ENCODE measurements at regions not wholly inside any gene's neighbourhood (a gene's known extent, or its start where the extent isn't known, plus 50 kb on each side); places are given as distances from the start of the nearest gene placed in this dataset.
"Not testable (repeated sequence)": the region's sequence is repeated elsewhere in the genome, so short reads cannot be mapped to it uniquely, and the experiment has no call there.

- H3K9me3 ChIP-seq; H3K4me3 ChIP-seq; H3K4me1 ChIP-seq; DNase-seq; intact Hi-C loops (cut with DNase I); H3K27me3 ChIP-seq; H3K27ac ChIP-seq; H3K36me3 ChIP-seq: not testable (repeated sequence)
- no CpG with 5 or more reads among the region's 20 CpGs for WGBS (ENCODE audit: insufficient coverage, low coverage, low lambda C conversion rate, missing lambda C conversion rate)
- ATAC-seq, result peak in 2 of 4 donors; percentile 28 to 40
Measured at GRCh38 chr21:5107637-5108036, 5413.7 kb upstream of the TPTE start.

DNA sequence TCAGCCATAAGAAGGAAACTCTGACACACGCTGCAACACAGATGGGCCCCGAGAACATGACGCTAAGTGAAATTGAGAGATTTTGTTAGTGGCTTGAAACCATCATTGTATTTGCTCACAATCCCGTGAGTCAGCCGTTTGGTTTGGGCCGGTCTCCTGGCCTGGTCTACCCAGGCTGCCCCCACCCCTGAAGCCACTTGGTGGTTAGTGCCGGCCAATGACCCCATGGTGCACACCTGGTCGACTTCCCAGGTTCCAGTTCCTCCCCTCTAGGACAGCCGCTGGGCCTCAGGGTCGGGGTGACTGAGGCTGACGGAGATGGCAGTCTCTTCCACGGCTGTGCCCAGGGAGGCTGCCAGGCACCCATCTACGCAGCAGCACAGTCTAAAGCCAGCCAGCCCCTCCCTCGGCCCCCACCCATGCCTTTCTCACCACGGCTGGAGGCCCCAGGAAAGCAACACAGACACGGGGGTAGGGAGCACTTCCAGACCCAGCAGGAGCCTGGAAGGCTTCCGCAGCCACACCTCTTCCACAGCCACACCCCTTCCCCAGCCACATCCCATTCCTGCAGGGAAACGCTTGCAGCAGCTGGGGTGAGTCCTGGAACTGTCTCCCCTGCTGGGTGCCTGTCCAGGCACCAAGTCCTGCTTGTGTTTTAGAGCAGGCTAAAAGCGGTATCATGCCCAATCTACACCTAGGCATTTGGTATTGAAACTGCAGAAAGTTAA is 5413.2 kb upstream of the TPTE start:
- H3K27me3 ChIP-seq; H3K4me3 ChIP-seq; H3K27ac ChIP-seq; H3K9me3 ChIP-seq; ATAC-seq; intact Hi-C loops (cut with DNase I); H3K36me3 ChIP-seq; H3K4me1 ChIP-seq: not testable (repeated sequence)
- WGBS (ENCODE audit: insufficient coverage, low coverage, low lambda C conversion rate, missing lambda C conversion rate), result 75% methylated on average over 2 of the region's 19 CpGs
- DNase-seq, result peak in 1 of 3 donors; percentile 14

- H3K27ac ChIP-seq; H3K9me3 ChIP-seq; H3K27me3 ChIP-seq; H3K36me3 ChIP-seq; H3K4me3 ChIP-seq; intact Hi-C loops (cut with DNase I); H3K4me1 ChIP-seq; ATAC-seq: not testable (repeated sequence)
- DNase-seq, result peak in 1 of 3 donors; percentile 11
- WGBS (ENCODE audit: insufficient coverage, low coverage, low lambda C conversion rate, missing lambda C conversion rate), result 83% methylated on average over 1 of the region's 10 CpGs
Measured at GRCh38 chr21:5111197-5111596, 5410.2 kb upstream of the TPTE start.

DNA sequence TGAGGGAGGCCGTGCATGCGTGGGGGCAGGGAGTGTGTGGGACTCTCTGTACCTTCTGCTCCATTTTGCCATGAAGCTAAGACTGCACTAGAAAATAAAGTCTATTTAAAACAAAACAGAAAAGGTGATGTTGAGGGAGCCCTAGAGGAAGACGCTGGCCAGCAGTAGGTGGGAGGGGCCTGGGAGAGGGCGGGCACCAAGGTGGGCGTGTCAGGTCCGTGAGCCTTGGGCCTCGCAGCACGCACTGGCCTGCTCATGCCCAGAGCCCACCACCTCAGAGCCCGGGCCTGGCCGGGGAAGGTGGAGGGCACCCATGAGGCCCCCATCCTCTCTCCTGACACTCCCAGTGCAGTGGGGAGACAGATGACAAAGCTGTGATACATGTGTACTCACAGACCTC is 5408.3 kb upstream of the TPTE start:
- WGBS (ENCODE audit: insufficient coverage, low coverage, low lambda C conversion rate, missing lambda C conversion rate), result no CpG with 5 or more reads among the region's 10 CpGs
- H3K9me3 ChIP-seq; DNase-seq; H3K27me3 ChIP-seq; H3K27ac ChIP-seq; H3K4me3 ChIP-seq; ATAC-seq; H3K36me3 ChIP-seq; H3K4me1 ChIP-seq; intact Hi-C loops (cut with DNase I): not testable (repeated sequence)

- H3K27me3 ChIP-seq; H3K9me3 ChIP-seq; H3K27ac ChIP-seq; intact Hi-C loops (cut with DNase I); H3K4me3 ChIP-seq; H3K4me1 ChIP-seq; H3K36me3 ChIP-seq: not testable (repeated sequence)
- WGBS (ENCODE audit: insufficient coverage, low coverage, low lambda C conversion rate, missing lambda C conversion rate), result no CpG with 5 or more reads among the region's 8 CpGs
- TF ChIP-seq, protein P1, sequence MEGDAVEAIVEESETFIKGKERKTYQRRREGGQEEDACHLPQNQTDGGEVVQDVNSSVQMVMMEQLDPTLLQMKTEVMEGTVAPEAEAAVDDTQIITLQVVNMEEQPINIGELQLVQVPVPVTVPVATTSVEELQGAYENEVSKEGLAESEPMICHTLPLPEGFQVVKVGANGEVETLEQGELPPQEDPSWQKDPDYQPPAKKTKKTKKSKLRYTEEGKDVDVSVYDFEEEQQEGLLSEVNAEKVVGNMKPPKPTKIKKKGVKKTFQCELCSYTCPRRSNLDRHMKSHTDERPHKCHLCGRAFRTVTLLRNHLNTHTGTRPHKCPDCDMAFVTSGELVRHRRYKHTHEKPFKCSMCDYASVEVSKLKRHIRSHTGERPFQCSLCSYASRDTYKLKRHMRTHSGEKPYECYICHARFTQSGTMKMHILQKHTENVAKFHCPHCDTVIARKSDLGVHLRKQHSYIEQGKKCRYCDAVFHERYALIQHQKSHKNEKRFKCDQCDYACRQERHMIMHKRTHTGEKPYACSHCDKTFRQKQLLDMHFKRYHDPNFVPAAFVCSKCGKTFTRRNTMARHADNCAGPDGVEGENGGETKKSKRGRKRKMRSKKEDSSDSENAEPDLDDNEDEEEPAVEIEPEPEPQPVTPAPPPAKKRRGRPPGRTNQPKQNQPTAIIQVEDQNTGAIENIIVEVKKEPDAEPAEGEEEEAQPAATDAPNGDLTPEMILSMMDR (IDR thresholded peaks at IDR 0.05), result peak in 1 of 4 donors; percentile 15
- peak; percentile 69 to 81 (median 76) for ATAC-seq
- DNase-seq, result peak in 1 of 3 donors; percentile 13
Measured at GRCh38 chr21:5114468-5114867, 5406.9 kb upstream of the TPTE start.

GRCh38 chr21:5114893-5115645 is 5406.3 kb upstream of the TPTE start:
- ATAC-seq, result peak; percentile 25 to 43 (median 36)
- H3K27ac ChIP-seq; H3K9me3 ChIP-seq; H3K4me3 ChIP-seq; H3K27me3 ChIP-seq; intact Hi-C loops (cut with DNase I); H3K4me1 ChIP-seq; H3K36me3 ChIP-seq: not testable (repeated sequence)
- peak in 2 of 3 donors; percentile 23 to 55 for DNase-seq
- WGBS (ENCODE audit: insufficient coverage, low coverage, low lambda C conversion rate, missing lambda C conversion rate), result 30% methylated on average over 2 of the region's 24 CpGs

GRCh38 chr21:5115646-5116343 is 5405.6 kb upstream of the TPTE start:
- H3K9me3 ChIP-seq; H3K4me3 ChIP-seq; intact Hi-C loops (cut with DNase I); H3K36me3 ChIP-seq; H3K27ac ChIP-seq; H3K4me1 ChIP-seq; H3K27me3 ChIP-seq: not testable (repeated sequence)
- no CpG with 5 or more reads among the region's 24 CpGs for WGBS (ENCODE audit: insufficient coverage, low coverage, low lambda C conversion rate, missing lambda C conversion rate)
- DNase-seq (peak in 2 of 3 donors; percentile 14 to 40), ATAC-seq (peak; percentile 7 to 37 (median 20))

- intact Hi-C loops (cut with DNase I); H3K27me3 ChIP-seq; ATAC-seq; H3K9me3 ChIP-seq; H3K4me1 ChIP-seq; H3K27ac ChIP-seq; H3K4me3 ChIP-seq; DNase-seq; H3K36me3 ChIP-seq: not testable (repeated sequence)
- WGBS (ENCODE audit: insufficient coverage, low coverage, low lambda C conversion rate, missing lambda C conversion rate), result no CpG with 5 or more reads among the region's 19 CpGs
Measured at GRCh38 chr21:5116344-5117123, 5404.8 kb upstream of the TPTE start.

DNA sequence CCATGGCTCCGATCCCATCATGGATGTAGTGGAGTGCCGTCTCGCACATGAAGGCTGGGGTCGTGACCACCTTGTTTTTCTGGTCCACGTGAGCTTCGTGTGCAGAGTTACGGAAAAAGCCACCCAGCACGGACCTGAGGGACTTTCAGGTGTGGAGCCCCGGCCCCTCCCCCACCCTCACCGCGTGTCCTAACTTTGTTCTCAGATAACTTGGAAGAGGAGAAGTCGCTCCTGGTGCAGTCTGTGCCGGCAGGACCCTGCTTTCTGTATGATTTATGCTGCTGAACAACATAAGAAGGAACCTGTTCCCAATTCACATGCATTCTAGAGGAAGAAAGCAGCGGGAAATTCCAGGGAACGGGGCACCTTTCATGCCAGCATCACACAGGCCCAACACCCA is 5404.2 kb upstream of the TPTE start:
- WGBS (ENCODE audit: insufficient coverage, low coverage, low lambda C conversion rate, missing lambda C conversion rate), result 70% methylated on average over 2 of the region's 15 CpGs
- DNase-seq; H3K4me3 ChIP-seq; H3K27me3 ChIP-seq; H3K4me1 ChIP-seq; H3K36me3 ChIP-seq; H3K27ac ChIP-seq; H3K9me3 ChIP-seq; intact Hi-C loops (cut with DNase I); ATAC-seq: not testable (repeated sequence)

Measured in right lobe of liver (tissue), 6 donors.